Stimulated activated CD8-positive, alpha-beta memory T cell treated with anti-CD3 and anti-CD28 coated beads, Interleukin-4, amount 100 ng/mL, for 1 hour (primary cell): ENCODE measurements at regions not wholly inside any gene's neighbourhood (a gene's known extent, or its start where the extent isn't known, plus 50 kb on each side); places are given as distances from the start of the nearest gene placed in this dataset.

Source experiments
- DNase-seq, 2 donors: peaks; one replicate each; pipeline ENCODE4 v3.0.0-alpha.2; 2020; ENCODE audit warnings: low read depth in 2 of 2, low spot score in 1 of 2

GRCh38 chr14:85963486-85963885, 433.5 kb downstream of the FLRT2 start:
- no peak for DNase-seq

- DNase-seq: no peak
These were observed 430.8 kb downstream of the FLRT2 start for GRCh38 chr14:85960756-85961155.

- DNase-seq: no peak
These were observed 429.1 kb downstream of the FLRT2 start for GRCh38 chr14:85959063-85959462.

- DNase-seq: no peak
These were observed 428.1 kb downstream of the FLRT2 start for GRCh38 chr14:85958069-85958468.

- no peak for DNase-seq
These were observed 423.3 kb downstream of the FLRT2 start for GRCh38 chr14:85953265-85953664.

- no peak for DNase-seq
These were observed 418.2 kb downstream of the FLRT2 start for GRCh38 chr14:85948153-85948552.

- DNase-seq: no peak
These were observed 417.7 kb downstream of the FLRT2 start for GRCh38 chr14:85947461-85948139.

GRCh38 chr14:85943192-85943591, 413.2 kb downstream of the FLRT2 start:
- DNase-seq: no peak

GRCh38 chr14:85934886-85935254, 404.9 kb downstream of the FLRT2 start:
- DNase-seq: no peak

GRCh38 chr14:85934123-85934885, 404.4 kb downstream of the FLRT2 start:
- peak; percentile 10 to 17 for DNase-seq

GRCh38 chr14:85921241-85921640, 391.3 kb downstream of the FLRT2 start:
- no peak for DNase-seq

GRCh38 chr14:85917716-85918115, 387.8 kb downstream of the FLRT2 start:
- DNase-seq: no peak

- DNase-seq: no peak
These were observed 385.8 kb downstream of the FLRT2 start for GRCh38 chr14:85915711-85916110.

- DNase-seq: no peak
These were observed 382.2 kb downstream of the FLRT2 start for GRCh38 chr14:85912141-85912540.

- no peak for DNase-seq
These were observed 381.1 kb downstream of the FLRT2 start for GRCh38 chr14:85911044-85911443.

- no peak for DNase-seq
These were observed 379.6 kb downstream of the FLRT2 start for GRCh38 chr14:85909581-85909980.

GRCh38 chr14:85907536-85907935, 377.6 kb downstream of the FLRT2 start:
- DNase-seq: no peak

- DNase-seq: no peak
These were observed 367.9 kb downstream of the FLRT2 start for GRCh38 chr14:85897808-85898207.

- no peak for DNase-seq
These were observed 365.7 kb downstream of the FLRT2 start for GRCh38 chr14:85895603-85896002.

GRCh38 chr14:85892251-85892650, 362.3 kb downstream of the FLRT2 start:
- DNase-seq: no peak

GRCh38 chr14:85883966-85884365, 354.0 kb downstream of the FLRT2 start:
- DNase-seq: no peak

GRCh38 chr14:85883101-85883500, 353.2 kb downstream of the FLRT2 start:
- DNase-seq: no peak

GRCh38 chr14:85881935-85882334, 352.0 kb downstream of the FLRT2 start:
- DNase-seq: no peak
